Kidney epithelial cell (primary cell): ENCODE measurements at regions not wholly inside any gene's neighbourhood (a gene's known extent, or its start where the extent isn't known, plus 50 kb on each side); places are given as distances from the start of the nearest gene placed in this dataset.

Source experiments
- DNase-seq: peaks from one replicate; pipeline ENCODE4 v3.0.0-alpha.2; 2010; ENCODE audit warnings: low read depth
- H3K27me3 ChIP-seq: 2 replicates; pipeline ENCODE4 v1.6.0; 2011; ENCODE audit warnings: low read length; ENCODE audit not compliant: control insufficient read depth, insufficient read depth
- H3K36me3 ChIP-seq: 2 replicates; pipeline ENCODE4 v1.5.1; 2011; ENCODE audit warnings: low read length; ENCODE audit not compliant: control insufficient read depth, insufficient read depth
- H3K4me3 ChIP-seq: 2 replicates; pipeline ENCODE4 v1.5.1; 2011; ENCODE audit warnings: low read depth, mild to moderate bottlenecking, control low read depth, low read length
- CTCF ChIP-seq: IDR thresholded peaks from 2 replicates; pipeline ENCODE4 v1.5.1; 2011; ENCODE audit warnings: mild to moderate bottlenecking, moderate library complexity, low read length, control low read depth, inconsistent platforms; ENCODE audit not compliant: insufficient read depth, poor library complexity, severe bottlenecking

GRCh38 chr3:21898316-21898715 lies 147.3 kb upstream of the ZNF385D start:
- H3K36me3 ChIP-seq, result no peaks in the 10 kb centered on the region

GRCh38 chr3:21901484-21901883 lies 150.5 kb upstream of the ZNF385D start:
- Histone ChIP-seq H3K27me3 (no peaks in the 10 kb centered on the region), H3K36me3 (no peaks in the 10 kb centered on the region), H3K4me3 (no peak overlapping the region)
- no peak for DNase-seq
- no peak for TF ChIP-seq CTCF

More at GRCh38 chr3:21898316-21898715, 147.3 kb upstream of the ZNF385D start:
- no peak for DNase-seq
- Histone ChIP-seq H3K4me3 (no peak overlapping the region), H3K27me3 (no peaks in the 10 kb centered on the region)
- no peak for TF ChIP-seq CTCF

- TF ChIP-seq CTCF, result no peak
- H3K4me3 ChIP-seq, result no peak overlapping the region
- H3K27me3 ChIP-seq, result no peaks in the 10 kb centered on the region
- DNase-seq, result no peak
- no peaks in the 10 kb centered on the region for H3K36me3 ChIP-seq
These were observed 151.9 kb upstream of the ZNF385D start for GRCh38 chr3:21902956-21903355.

GRCh38 chr3:21909096-21909495 lies 158.1 kb upstream of the ZNF385D start:
- no peaks in the 10 kb centered on the region for H3K27me3 ChIP-seq
- TF ChIP-seq CTCF, result no peak
- no peak overlapping the region for H3K4me3 ChIP-seq
- no peaks in the 10 kb centered on the region for H3K36me3 ChIP-seq
- no peak for DNase-seq

GRCh38 chr3:21912711-21913110 lies 161.7 kb upstream of the ZNF385D start:
- no peak for DNase-seq
- TF ChIP-seq CTCF, result no peak
- Histone ChIP-seq H3K36me3 (no peaks in the 10 kb centered on the region), H3K4me3 (no peak overlapping the region), H3K27me3 (no peaks in the 10 kb centered on the region)

- Histone ChIP-seq H3K36me3 (no peaks in the 10 kb centered on the region), H3K27me3 (no peaks in the 10 kb centered on the region), H3K4me3 (no peak overlapping the region)
- no peak for TF ChIP-seq CTCF
- DNase-seq, result no peak
These were observed 162.8 kb upstream of the ZNF385D start for GRCh38 chr3:21913791-21914190.
